GM19372 (cell line): ENCODE measurements at regions not wholly inside any gene's neighbourhood (a gene's known extent, or its start where the extent isn't known, plus 50 kb on each side); places are given as distances from the start of the nearest gene placed in this dataset.
A peak's percentile ranks its signal among the peaks of the same experiment; 100 is the strongest.
"Not testable (repeated sequence)": the region's sequence is repeated elsewhere in the genome, so short reads cannot be mapped to it uniquely, and the experiment has no call there.

ENCODE experiments used
- ATAC-seq: cut with Tn5 transposase; IDR thresholded peaks from one replicate; pipeline ENCODE4 v1.9.1; 2021; ENCODE audit warnings: mild to moderate bottlenecking, low read depth, moderate library complexity; ENCODE audit not compliant: unreplicated experiment

GRCh38 chr3:152574461-152575079 is 260.4 kb upstream of the P2RY1 start:
- peak; percentile 82 for ATAC-seq

- no peak for ATAC-seq
Observed at GRCh38 chr3:152578769-152579168, 256.2 kb upstream of the P2RY1 start.

- ATAC-seq: no peak
Observed at GRCh38 chr3:152581951-152582350, 253.0 kb upstream of the P2RY1 start.

GRCh38 chr3:152583963-152584362 is 251.0 kb upstream of the P2RY1 start:
- ATAC-seq: no peak

GRCh38 chr3:152586974-152587373 is 248.0 kb upstream of the P2RY1 start:
- no peak for ATAC-seq

GRCh38 chr3:152587861-152588260 is 247.1 kb upstream of the P2RY1 start:
- ATAC-seq: no peak

- no peak for ATAC-seq
Observed at GRCh38 chr3:152589644-152590043, 245.3 kb upstream of the P2RY1 start.

GRCh38 chr3:152591515-152591914 is 243.4 kb upstream of the P2RY1 start:
- ATAC-seq: no peak

- no peak for ATAC-seq
Observed at GRCh38 chr3:152593242-152593641, 241.7 kb upstream of the P2RY1 start.

GRCh38 chr3:152595975-152596821 is 238.7 kb upstream of the P2RY1 start:
- peak; percentile 99 for ATAC-seq

GRCh38 chr3:152596832-152597231 is 238.1 kb upstream of the P2RY1 start:
- ATAC-seq: not testable (repeated sequence)

GRCh38 chr3:152606146-152606545 is 228.8 kb upstream of the P2RY1 start:
- ATAC-seq: no peak

GRCh38 chr3:152607179-152607578 is 227.8 kb upstream of the P2RY1 start:
- ATAC-seq: no peak

- no peak for ATAC-seq
Observed at GRCh38 chr3:152608696-152609594, 226.0 kb upstream of the P2RY1 start.

GRCh38 chr3:152609891-152610290 is 225.0 kb upstream of the P2RY1 start:
- no peak for ATAC-seq

- ATAC-seq: no peak
Observed at GRCh38 chr3:152610622-152611021, 224.3 kb upstream of the P2RY1 start.

- no peak for ATAC-seq
Observed at GRCh38 chr3:152611905-152612304, 223.0 kb upstream of the P2RY1 start.

- no peak for ATAC-seq
Observed at GRCh38 chr3:152613851-152614250, 221.1 kb upstream of the P2RY1 start.

GRCh38 chr3:152615681-152616080 is 219.2 kb upstream of the P2RY1 start:
- ATAC-seq: no peak

GRCh38 chr3:152617609-152618008 is 217.3 kb upstream of the P2RY1 start:
- ATAC-seq: no peak

- no peak for ATAC-seq
Observed at GRCh38 chr3:152618529-152618928, 216.4 kb upstream of the P2RY1 start.
